Hematopoietic multipotent progenitor cell treated with erythropoietin and hydrocortisone succinate and interleukin-3 and kit ligand, for 8 days (in vitro differentiated cells): ENCODE measurements at regions not wholly inside any gene's neighbourhood (a gene's known extent, or its start where the extent isn't known, plus 50 kb on each side); places are given as distances from the start of the nearest gene placed in this dataset.
A peak's percentile ranks its signal among the peaks of the same experiment; 100 is the strongest.

Source experiments
- DNase-seq: peaks from one replicate; pipeline ENCODE4 v3.0.0-alpha.2; 2015

GRCh38 chr5:128904805-128905567 is 60.3 kb upstream of the SLC27A6 start:
- DNase-seq, result no peak

- DNase-seq, result peak; percentile 82
Observed at GRCh38 chr5:128905568-128906110, 59.6 kb upstream of the SLC27A6 start.

- no peak for DNase-seq
Observed at GRCh38 chr5:128913551-128913950, 51.7 kb upstream of the SLC27A6 start.
